ENCODE measurements at regions not wholly inside any gene's neighbourhood (a gene's known extent, or its start where the extent isn't known, plus 50 kb on each side); places are given as distances from the start of the nearest gene placed in this dataset.

DNA sequence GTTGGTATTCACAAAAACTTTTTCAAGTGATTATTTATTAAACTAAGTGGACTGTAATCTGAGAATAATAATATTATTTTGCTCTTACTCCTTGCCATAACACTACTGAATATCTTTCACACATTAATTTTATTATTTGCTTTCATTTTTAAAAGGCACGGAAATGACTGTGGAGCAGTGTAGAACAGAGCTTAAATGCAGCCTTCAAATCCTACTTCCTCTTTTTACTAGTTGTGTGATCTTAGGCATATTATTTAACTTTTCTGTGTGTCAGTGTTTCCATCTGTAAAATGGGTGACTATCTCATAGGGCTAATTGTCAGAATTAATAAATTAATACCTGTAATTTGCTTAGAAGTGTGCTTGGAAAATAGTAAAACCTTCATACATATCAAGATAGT is 55.5 kb upstream of the SLC8A1 start:
- no peak for DNase-seq

DNA sequence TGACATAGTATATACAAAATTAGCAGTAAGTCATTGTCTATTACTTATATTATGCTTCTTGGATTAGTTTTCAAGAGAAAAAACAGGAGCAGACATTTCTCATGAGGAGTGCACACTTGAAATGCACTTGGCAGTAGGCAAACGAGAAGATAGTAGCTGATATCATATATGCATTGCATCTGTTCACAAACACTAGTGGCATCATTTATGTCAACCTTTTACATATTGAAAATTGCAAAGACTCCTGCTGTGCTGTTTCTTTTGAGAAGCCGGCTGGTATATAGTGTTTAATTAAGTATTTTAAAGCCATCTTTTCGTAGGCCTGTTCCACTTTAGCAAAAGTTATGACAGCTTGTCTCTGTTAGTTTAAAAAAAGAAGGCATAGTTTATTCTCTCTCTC is 58.4 kb upstream of the SLC8A1 start:
- no peak for DNase-seq

DNA sequence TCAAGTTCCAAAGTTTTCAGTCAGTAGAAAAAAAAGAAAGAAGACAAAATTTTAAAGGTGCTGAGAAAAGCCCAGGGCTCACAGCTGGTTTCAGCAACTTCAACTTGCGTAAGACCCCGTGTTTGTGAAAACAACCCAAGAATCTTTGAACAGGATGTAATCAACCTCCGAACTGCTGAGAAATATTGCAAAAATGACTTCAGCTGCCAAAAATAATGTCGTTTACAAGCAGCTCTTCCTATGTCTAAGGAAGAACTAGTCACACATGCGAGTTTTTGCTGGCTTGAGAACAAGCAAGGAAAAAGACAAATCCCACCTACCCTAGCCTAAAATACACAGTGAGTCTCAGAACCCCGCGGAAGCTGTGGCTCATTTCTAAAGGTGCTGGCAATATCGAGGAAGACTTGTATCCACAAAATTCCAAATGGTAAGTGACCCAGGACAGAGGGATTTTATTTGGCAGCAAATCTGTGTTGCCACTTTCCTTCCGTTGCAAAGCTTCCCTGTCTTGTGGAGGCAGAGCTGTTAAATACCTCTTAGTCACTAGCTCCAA is 59.8 kb upstream of the SLC8A1 start:
- DNase-seq, result no peak

DNA sequence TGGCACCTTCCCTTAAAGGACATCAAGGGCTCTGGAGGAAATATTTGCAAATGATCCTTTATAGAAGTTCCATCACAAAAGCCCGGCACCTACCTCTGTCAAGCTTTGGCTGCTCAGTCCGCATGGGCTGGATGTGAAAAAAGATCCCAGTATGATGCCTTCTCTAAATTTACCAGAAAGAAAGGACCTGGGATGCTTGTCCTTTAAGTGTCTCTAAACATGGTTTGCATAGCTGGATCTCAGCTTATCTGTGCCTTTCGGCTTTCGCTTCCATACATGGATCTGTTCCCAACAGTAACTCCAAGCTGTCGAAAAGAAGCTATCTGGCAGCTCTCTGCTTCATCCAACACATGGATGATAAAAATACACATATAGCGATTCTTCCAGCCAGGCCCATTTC is 60.4 kb upstream of the SLC8A1 start:
- DNase-seq, result no peak

DNA sequence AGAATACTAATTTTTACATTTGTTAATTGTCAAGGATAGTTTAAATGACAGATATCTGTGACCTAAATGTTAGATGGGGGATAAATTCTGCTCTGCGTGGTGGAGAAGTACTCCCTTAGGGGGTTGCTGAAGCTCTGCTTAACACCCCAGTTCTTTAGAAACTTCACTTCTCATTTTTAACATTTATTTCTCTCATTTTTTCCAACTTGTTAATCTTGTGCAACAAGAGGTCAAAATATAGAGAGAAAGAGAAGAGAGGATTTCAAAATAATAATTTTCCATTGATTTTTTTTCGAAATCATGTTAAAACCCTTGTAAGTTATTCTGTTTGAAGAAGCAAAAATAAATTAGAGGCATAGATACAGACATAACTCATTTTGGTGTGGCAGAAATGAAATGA is 61.3 kb upstream of the SLC8A1 start:
- DNase-seq, result no peak

DNA sequence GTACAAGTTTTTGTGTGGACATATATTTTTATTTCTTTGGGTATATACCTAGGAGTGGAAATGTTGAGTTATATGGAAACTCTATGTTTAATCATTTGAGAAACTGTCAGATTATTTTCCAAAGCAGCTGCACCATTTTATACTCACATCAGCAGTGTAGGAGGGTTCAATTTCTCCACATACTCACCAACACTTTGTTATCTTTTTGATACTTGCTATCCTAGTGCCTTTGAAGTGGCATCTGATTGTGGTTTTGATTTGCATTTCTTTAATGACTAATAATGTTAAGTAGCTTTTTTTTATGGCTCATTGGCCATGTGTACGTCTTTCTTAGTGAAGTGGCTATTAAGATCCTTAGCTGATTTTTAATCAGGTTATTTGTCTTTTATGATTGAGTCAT is 64.7 kb upstream of the SLC8A1 start:
- no peak for DNase-seq

DNA sequence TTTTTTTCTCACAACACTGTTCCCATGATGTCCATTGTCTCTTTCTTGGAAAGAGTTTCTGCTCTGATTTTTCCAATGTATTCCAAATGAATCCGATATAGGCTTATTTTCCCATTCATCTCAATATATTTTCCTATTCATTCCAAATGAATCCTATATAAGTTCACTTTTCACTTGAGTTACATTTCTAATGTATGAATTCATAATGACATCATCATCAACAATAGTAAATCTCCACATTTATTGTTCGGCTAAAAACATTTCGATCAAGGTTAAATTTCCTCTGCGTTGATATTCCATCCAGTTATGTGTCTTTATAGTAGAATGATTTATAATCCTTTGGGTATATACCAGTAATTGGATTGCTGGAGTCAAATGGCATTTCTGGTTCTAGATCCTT is 76.7 kb upstream of the SLC8A1 start:
- DNase-seq, result no peak

DNA sequence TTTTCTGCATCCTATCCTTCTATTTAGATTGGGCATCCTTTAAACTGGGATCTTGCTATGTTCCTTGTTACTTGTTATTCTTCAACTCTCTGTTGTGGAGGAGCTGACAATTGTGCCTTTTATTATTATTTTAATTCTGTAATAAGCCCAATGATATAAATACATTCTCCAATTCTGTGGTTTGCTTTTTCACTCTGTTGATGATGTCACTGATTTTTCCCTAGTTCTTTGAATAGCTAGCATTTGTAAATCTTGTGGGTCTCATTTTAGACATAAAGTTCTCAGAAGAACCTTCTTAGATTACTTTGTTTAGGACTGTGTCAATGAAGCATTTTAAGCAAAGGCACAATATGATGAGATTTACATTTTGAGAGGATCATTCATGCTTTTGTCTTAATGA is 79.5 kb upstream of the SLC8A1 start:
- no peak for DNase-seq

DNA sequence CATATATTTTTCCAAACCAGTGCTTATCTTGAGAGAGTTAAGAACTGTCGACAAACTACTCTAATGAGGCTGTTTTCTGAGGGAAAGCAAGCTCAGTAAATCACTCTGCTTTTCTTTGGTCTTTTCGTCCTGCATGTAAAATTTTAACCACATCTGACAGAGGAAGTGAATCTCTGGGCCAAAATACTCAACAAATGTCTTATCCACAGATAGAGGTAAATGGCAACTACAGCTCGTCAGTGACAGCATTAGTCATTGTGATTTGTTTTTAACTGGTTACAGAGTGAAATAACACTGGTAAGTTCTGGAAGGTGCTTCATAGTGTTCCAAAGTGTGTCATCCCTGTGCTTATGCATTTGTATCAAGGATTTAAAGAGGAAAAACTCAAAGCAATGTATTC is 82.6 kb upstream of the SLC8A1 start:
- DNase-seq, result no peak

DNA sequence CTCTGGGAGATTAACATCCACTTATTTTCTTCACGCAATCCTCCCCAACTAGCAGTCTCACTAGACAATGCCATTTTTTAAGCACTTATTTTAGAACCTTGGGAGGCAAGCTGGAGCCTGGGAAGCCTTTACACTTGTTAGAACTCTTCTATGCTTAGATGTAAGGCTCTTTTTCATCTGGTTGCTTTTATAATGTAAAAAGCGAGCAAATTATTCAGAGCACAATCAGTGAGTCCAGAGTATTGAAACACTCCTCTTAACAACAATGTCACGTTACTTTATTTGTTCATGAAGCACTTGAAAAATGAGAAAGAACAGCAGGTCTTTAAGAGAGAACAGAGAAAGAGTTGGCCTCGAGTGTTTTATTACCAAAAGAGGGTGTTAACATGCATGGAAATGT is 84.1 kb upstream of the SLC8A1 start:
- no peak for DNase-seq

DNA sequence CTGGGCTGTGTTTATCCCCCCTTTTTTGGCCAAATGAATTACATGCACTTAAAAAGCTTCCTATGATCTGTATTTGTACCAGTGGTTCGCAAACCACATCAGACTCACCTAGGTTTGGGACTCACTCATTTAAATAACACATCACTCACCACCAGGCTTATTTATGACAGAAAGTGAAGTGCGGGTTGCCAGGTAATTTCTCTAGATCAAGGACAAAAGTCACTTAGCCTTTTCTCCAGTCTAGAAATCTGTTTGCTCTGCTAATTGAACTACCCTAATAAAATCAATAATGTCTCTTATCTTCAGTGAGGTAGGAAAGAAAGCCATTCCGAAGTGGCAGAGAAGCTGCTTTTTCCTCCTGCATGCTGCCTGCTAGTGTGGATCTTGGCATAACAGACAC is 88.1 kb upstream of the SLC8A1 start:
- DNase-seq, result no peak

DNA sequence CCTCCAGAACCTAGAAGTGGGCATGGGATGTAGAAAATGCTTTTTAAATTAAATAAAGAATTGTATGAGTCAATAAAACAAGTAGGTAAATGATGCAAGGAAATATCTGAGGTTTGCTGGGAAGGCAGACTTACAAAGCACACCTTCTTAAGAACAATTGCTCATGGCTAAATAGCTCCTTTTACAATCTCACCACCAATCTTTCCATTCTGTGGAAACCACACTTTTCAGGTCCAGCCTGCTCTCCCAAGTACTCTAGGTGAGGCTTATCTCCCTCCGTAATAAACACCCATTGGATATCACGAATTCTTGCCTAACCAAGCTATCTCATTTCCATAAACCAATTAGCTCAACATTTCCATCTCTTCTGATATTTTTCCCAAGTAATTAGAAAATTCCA is 91.5 kb upstream of the SLC8A1 start:
- no peak for DNase-seq

DNA sequence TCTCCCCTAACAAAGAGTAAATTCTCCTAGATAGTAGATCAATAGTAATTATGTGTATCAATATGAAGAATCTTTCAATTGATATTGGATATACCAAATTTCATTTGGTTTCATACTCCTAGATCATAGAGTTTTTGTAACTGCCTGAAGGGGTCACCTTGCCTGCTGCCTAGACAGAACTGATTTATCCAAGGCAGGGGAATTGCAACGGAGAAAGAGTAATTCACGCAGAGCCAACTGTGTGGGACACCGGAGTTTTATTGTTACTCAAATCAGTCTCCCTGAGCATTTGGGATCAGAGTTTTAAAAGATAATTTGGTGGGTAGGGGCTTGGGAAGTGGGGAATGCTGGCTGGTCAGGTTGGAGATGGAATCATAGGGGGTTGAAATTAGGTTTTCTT is 92.2 kb upstream of the SLC8A1 start:
- DNase-seq, result no peak

DNA sequence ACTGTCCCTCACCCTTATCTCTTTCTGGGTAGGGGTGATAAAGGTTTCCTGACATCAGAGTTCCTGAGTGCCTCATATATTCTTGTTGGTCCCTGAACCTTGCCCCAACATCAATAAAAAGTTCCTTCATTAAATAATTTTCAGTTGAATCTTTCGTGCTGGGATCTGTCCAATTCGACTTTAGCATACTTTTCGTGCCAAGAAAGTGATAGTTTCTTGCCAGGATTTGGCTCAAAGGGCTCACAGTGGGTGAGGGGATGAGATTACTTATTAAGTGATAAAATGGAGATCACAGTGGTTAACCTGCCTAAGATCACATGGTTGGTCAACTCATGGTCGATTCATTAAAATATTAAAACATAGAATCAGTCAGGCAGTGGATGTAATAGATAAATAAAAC is 93.8 kb upstream of the SLC8A1 start:
- DNase-seq, result no peak

DNA sequence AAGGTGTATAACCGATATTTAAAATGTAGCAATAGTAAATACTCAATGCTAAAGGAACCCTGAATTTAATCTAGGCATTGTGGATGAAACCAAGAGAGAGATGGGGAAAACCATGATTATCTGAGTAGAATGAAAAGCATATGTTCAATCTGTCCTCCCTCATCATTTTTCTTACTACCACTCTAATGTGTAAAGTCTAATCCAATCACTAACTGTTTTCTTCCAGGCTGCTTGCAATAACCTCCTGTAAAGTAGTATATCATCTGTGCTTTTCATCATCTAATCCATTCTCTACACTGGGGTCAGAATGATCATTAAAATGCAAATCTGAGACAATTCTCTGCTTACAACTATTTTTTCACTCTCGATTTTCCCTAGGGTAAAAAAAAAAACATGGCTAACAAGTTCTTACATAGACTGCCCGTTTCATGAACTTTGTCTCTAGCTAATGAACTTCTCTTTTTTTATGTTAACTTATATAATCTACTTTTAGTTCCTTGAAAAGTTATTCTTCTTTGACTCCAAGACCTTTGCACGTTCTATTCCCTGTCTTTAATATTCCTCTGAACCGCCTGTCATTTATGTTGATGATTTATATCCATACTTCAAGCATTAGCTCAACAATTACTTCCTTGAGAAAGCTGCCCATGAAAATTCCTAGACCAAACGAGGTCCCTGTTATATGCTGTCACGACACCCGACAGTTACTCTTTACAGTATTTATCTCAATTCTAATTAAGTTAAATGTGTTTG is 94.7 kb upstream of the SLC8A1 start:
- peak; percentile 15 for DNase-seq

DNA sequence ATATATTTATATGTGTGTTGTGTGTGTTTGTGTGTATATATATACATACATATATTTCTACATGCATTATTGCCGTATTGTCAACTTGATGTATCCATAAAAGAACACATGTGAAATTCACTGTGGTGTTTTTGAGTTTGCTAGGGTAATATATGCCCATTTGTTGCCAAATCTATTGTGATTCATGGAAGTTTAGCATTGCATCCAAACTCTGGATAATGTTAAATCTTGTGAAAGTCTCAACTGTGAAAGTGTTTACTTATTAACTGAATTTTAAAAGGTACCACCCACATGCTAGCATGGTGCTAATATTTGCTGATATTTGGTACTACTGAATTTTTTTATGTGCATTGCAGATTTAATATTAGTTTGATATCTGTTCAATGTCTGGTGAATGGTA is 96.6 kb upstream of the SLC8A1 start:
- DNase-seq, result no peak

DNA sequence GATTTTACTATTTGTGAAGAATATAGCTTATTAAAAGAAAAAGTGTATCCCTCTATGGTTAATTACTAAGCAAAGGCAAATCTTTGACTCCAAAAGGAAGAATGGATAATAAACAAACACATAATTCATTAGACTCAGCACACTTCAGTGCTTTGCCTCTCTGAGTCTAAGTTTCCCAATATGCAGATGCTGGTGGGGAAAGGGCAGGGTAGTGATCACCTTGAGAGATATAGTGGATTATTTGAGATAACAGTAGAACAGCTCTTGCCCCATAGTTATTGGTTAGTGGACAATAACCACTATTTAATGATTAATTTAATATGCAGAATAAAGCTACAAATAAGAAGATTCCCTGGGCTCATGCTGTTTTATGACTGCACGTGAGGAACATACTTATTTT is 98.2 kb upstream of the SLC8A1 start:
- DNase-seq, result no peak

DNA sequence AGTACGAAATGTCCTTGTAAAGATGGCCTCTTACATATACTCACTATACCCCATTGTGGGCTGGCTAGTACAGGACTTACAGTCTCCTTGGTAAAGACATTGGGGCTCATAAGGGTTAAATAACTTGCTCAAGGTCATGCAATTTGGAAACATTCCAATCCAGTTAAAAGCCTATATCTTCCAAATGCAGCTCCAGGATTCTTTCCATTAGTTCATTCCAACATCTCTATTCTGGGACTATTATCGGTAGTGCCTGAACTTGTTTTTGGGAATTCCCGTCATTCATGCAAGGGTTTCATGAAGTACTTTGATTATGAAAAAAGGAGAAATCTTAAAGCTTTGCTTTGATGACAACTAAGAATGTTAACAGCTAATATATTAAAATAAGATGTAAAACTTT is 99.2 kb upstream of the SLC8A1 start:
- no peak for DNase-seq

DNA sequence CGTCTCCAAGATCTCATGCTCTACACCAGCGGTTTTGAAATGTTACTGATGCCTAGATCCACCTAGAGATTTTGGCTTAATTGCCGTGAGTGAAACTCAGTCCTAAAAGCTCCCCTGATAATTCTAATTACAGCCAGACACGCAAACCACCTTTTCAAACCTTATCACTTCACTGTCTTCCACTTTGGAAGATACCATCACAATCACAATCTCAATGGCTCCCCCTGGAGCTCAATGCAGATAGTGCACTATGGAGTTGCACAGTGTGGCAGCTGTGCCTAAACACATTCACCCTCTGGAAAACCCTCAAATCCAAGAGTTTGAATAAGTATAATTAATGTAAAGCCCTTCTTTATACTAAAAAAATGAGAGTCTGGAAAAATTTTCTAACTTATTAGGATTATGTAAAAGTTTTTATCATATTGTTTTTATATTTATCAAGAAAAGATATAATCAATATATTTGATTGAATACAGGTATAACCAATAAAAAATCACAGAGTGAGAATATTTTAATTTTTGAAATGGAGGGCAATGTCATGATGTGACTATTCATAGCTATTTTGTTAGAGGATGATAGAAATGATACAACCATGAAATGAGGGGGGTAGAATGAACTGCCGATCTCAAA is 102.9 kb upstream of the SLC8A1 start:
- peak; percentile 90 for DNase-seq

DNA sequence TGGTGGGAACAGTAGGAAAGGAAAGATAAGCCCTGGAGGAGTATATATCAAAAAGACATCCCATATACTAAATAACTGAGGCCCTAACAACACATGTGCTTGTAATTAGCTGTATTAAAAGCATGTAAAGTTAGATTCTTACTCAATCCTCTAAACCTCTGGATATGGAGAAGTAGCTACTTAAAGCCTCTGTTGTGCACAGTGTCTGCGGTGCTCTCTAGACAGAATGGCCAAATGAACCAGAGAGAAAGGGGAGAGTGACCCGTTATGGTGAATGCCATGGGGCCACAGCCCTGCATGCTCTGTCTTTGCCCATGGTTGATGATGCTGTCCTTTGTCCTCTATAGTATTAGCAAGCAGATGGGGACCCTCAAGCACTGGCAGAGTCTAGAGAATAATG is 104.4 kb upstream of the SLC8A1 start:
- no peak for DNase-seq

DNA sequence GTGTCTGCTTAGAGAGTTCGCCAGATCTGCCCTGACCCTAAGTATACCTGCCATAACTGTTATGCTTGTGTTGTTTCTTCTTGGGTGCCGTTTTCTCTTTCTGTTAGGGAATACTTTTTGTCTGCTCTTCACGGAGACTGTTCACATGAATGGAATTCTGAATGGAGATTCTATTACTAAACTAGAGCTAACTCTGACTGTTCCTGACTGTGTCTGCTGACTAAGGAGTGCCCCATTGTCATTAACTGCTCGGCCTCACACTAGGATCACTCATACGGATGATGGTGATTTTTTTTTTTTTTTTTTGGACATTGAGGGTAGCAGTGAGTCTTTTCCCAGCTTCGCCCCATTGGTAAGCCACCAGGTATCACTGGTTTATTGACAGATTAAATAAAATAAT is 104.8 kb upstream of the SLC8A1 start:
- DNase-seq, result no peak

DNA sequence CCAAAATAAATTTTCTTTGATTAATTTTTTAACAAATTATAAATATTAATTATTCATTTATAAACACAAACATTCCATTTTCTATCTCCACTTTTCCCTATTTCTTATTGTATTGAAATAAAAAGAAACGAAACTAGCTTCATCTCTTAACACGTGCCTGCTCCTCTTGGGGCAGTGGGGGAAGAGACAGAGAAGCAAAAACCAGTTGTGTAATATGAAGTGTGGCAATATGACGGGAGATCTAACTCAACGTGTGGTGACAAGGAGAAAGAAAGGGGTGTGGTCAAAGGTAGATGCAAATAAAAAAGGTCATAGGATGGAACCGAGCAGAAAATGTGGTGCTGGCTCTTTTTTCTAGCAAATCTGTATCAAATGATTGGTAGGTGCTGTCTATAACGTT is 106.9 kb upstream of the SLC8A1 start:
- DNase-seq, result no peak

DNA sequence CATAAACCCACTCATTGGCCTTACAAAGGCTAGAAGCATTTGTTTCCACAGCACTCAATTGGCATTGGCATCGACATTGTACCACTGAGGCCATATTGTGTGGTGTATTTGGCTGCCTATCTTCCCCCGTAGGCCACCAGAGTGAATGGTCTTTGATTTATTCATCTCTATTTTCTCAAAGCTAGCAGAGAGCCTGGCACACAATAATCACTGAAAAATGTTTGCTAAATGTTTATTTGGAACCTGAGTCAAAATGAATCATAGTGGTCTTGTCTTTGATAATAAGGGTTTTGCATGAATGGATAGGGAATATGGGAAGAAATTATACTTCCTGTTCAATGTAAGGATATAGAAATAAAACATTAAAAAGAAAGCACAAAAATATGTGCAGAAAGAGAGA is 107.3 kb upstream of the SLC8A1 start:
- DNase-seq, result no peak

DNA sequence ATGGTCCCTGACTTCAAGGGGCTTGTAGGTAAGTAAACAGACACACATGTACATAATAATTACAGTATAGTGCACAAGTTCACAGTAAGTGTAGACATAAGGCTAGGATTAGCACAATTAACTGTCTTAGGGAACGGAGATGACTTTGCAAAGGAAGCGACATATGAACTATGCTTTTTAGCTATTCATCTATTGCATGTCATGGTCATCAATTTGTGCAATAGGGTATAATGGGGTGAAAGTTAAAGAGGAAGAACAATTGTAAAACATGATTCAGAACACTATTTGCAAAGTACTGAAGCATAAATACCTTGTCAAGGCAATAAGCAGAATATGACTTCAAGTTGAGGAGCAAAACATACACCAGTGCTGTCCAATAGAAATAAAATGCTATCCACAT is 112.3 kb upstream of the SLC8A1 start:
- DNase-seq, result no peak

DNA sequence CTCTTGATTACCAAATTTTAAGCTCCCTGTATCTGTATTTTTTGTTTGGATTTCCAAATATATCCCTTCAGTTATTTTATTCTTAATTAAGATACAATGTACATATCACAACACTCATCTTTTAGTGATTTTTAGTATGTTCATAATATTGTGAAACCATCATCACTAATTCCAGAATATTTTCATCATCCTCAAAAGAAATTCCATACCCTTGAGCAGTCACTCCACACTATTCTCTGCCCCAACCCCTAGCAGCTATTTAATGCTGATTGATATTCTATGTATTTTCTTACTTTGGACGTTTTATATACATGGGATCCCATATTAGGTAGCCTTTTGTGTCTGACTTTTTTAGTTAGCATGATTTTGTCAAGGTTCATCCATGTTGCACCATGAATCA is 127.4 kb upstream of the SLC8A1 start:
- no peak for DNase-seq
